ENCODE measurements at regions not wholly inside any gene's neighbourhood (a gene's known extent, or its start where the extent isn't known, plus 50 kb on each side); places are given as distances from the start of the nearest gene placed in this dataset.

DNA sequence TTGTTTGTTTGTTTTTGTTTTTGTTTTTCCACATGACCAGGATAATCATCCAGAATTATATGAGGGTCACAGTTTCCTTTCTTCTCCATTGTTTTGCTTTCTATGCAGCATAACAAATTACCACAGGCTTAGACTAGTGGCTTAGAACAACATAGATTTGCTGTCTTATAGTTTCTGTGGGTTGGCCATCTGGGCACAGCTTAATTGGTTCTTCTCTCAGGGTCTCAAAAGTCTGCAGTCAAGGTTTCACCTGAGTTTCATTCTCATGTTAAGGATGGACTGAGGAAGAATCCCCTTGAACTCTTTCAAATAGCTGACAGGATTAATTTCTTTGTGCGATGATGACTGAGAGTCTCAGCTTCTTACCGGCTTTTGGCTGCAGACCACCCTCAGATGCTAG lies 559.8 kb downstream of the PRDM9 start:
- BruUV-seq (replicated peaks) = no TSS peak
- no peaks in the 10 kb centered on the region for H3K4me1 Mint-ChIP-seq (ENCODE audit: low read depth, unreplicated experiment)
- H3K27ac Mint-ChIP-seq (ENCODE audit: unreplicated experiment) = no peak overlapping the region
- no peak for DNase-seq
- H3K36me3 Mint-ChIP-seq (ENCODE audit: insufficient read depth, unreplicated experiment) = no peaks in the 10 kb centered on the region
- H3K27me3 Mint-ChIP-seq (ENCODE audit: unreplicated experiment) = no peaks in the 10 kb centered on the region
- CTCF ChIA-PET = no interaction called here
- H3K9me3 Mint-ChIP-seq (ENCODE audit: low read depth, unreplicated experiment) = peaks cover 4% of the 10 kb centered on the region
- TF ChIP-seq, protein P1, sequence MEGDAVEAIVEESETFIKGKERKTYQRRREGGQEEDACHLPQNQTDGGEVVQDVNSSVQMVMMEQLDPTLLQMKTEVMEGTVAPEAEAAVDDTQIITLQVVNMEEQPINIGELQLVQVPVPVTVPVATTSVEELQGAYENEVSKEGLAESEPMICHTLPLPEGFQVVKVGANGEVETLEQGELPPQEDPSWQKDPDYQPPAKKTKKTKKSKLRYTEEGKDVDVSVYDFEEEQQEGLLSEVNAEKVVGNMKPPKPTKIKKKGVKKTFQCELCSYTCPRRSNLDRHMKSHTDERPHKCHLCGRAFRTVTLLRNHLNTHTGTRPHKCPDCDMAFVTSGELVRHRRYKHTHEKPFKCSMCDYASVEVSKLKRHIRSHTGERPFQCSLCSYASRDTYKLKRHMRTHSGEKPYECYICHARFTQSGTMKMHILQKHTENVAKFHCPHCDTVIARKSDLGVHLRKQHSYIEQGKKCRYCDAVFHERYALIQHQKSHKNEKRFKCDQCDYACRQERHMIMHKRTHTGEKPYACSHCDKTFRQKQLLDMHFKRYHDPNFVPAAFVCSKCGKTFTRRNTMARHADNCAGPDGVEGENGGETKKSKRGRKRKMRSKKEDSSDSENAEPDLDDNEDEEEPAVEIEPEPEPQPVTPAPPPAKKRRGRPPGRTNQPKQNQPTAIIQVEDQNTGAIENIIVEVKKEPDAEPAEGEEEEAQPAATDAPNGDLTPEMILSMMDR (IDR thresholded peaks at IDR 0.05; ENCODE audit: unreplicated experiment) = no peak
- intact Hi-C loops (cut with micrococcal nuclease; ENCODE audit: unreplicated experiment) = no loop called here
- no peak overlapping the region for H3K4me3 Mint-ChIP-seq (ENCODE audit: low read depth, unreplicated experiment)

DNA sequence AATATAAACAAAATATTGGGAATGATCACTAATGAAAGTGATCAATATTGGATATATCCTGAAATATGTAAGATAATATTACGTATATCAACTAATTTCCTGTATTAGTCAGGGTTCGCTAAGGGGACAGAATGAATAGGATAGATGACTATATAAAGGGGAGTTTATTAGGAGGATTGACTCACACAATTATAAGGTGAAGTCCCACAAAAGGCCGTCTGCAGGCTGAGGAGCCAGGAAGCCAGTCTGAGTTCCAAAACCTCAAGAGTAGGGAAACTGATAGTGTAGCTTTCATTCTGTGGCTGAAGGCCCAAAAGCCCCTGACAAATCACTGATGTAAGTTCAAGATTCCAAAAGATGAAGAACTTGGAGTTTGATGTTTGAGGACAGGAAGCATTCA lies 561.1 kb downstream of the PRDM9 start:
- intact Hi-C loops (cut with micrococcal nuclease; ENCODE audit: unreplicated experiment) = no loop called here
- Mint-ChIP-seq H3K27ac (ENCODE audit: unreplicated experiment) (no peak overlapping the region), H3K4me3 (ENCODE audit: low read depth, unreplicated experiment) (no peak overlapping the region), H3K27me3 (ENCODE audit: unreplicated experiment) (no peaks in the 10 kb centered on the region), H3K36me3 (ENCODE audit: insufficient read depth, unreplicated experiment) (no peaks in the 10 kb centered on the region), H3K4me1 (ENCODE audit: low read depth, unreplicated experiment) (no peaks in the 10 kb centered on the region), H3K9me3 (ENCODE audit: low read depth, unreplicated experiment) (peaks cover 6% of the 10 kb centered on the region)
- DNase-seq = no peak
- TF ChIP-seq, protein P1 (IDR thresholded peaks at IDR 0.05; ENCODE audit: unreplicated experiment) = no peak
- CTCF ChIA-PET = no interaction called here
- no TSS peak for BruUV-seq (replicated peaks)

DNA sequence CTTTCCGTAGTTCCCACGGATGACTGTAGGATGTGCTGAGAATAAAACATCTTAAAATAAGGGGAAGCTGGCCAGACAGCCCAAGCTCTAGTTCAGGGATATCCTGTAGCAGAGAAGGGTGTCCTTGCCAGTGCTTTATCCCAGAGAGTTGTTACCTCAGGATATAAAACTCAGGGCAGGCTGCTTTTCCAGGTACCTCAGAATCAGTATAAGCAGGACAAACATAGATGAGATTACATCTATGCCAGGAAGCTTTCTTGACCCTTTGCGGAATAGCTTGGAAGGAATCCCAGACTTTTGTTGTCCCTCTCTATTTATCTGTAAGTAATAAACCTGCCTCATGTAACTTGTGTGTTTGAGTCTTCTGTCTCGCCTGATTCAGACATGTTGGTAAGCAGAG lies 565.7 kb downstream of the PRDM9 start:
- intact Hi-C loops (cut with micrococcal nuclease; ENCODE audit: unreplicated experiment) = no loop called here
- Mint-ChIP-seq H3K27ac (ENCODE audit: unreplicated experiment) (no peak overlapping the region), H3K4me1 (ENCODE audit: low read depth, unreplicated experiment) (no peaks in the 10 kb centered on the region), H3K27me3 (ENCODE audit: unreplicated experiment) (no peaks in the 10 kb centered on the region), H3K4me3 (ENCODE audit: low read depth, unreplicated experiment) (no peak overlapping the region), H3K9me3 (ENCODE audit: low read depth, unreplicated experiment) (peaks cover 3% of the 10 kb centered on the region), H3K36me3 (ENCODE audit: insufficient read depth, unreplicated experiment) (no peaks in the 10 kb centered on the region)
- CTCF ChIA-PET = no interaction called here
- BruUV-seq (replicated peaks) = no TSS peak
- no peak for DNase-seq
- TF ChIP-seq, protein P1 (IDR thresholded peaks at IDR 0.05; ENCODE audit: unreplicated experiment) = no peak

DNA sequence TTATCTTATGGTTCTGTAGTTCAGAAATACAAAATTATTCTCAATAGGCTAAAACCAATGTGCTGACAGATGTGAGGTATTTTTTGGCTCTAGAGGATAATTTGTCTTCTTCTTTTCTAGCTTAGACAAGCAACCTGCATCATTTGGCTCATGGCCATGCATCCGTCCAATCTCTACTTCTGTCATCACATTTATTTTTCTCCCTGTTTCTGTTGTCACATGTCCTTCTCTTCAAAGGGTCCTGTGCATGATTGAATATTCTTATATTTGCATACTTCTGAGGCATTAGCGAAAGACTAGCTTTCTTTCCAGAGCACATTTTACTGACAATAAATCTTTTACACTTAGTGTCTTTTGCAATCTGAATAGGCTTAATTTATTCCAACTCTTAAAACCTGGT lies 564.7 kb downstream of the CDH10 start:
- H3K27me3 Mint-ChIP-seq (ENCODE audit: unreplicated experiment) = no peaks in the 10 kb centered on the region
- no peaks in the 10 kb centered on the region for H3K9me3 Mint-ChIP-seq (ENCODE audit: low read depth, unreplicated experiment)
- no peak overlapping the region for H3K27ac Mint-ChIP-seq (ENCODE audit: unreplicated experiment)
- H3K4me3 Mint-ChIP-seq (ENCODE audit: low read depth, unreplicated experiment) = no peak overlapping the region
- H3K4me1 Mint-ChIP-seq (ENCODE audit: low read depth, unreplicated experiment) = no peaks in the 10 kb centered on the region
- TF ChIP-seq, protein P1 (IDR thresholded peaks at IDR 0.05; ENCODE audit: unreplicated experiment) = no peak
- H3K36me3 Mint-ChIP-seq (ENCODE audit: insufficient read depth, unreplicated experiment) = no peaks in the 10 kb centered on the region
- CTCF ChIA-PET = no interaction called here
- BruUV-seq (replicated peaks) = no TSS peak
- intact Hi-C loops (cut with micrococcal nuclease; ENCODE audit: unreplicated experiment) = no loop called here
- no peak for DNase-seq
